ENCODE measurements at regions not wholly inside any gene's neighbourhood (a gene's known extent, or its start where the extent isn't known, plus 50 kb on each side); places are given as distances from the start of the nearest gene placed in this dataset.

DNA sequence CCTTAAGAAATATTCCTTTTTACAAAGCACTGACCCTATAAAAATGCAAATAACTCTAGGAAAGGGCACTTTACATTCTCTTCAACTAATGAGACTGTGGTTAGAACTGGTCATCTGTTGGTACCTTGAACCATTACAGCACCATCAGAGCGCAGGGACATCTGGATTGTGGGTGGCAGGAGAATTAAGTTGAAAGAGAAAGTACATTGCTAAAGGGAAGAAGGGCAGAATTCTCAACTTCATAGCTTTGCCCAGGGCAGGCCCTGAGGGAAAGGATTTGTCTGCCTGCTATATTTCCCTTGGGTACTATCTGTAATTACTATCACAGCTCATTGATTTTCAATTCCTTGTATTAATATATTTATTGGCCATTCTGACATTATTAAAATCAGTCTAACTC is 196.8 kb downstream of the KLF12 start:
- TF ChIP-seq POLR2A (IDR thresholded peaks at IDR 0.05; ENCODE audit: low read length) = no peak
- no peak for TF ChIP-seq GATA1 (IDR thresholded peaks at IDR 0.05; ENCODE audit: low read depth, low read length)
